ENCODE measurements at regions not wholly inside any gene's neighbourhood (a gene's known extent, or its start where the extent isn't known, plus 50 kb on each side); places are given as distances from the start of the nearest gene placed in this dataset.

- ChIA-PET POLR2A (no interaction called here), CTCF (no interaction called here)
- TF ChIP-seq SIN3A (IDR thresholded peaks at IDR 0.05; ENCODE audit: borderline replicate concordance, insufficient read depth, low read depth, low read length) (no peak), TCF7L2 (IDR thresholded peaks at IDR 0.05; ENCODE audit: low read depth, low read length) (no peak), REST (IDR thresholded peaks at IDR 0.05; ENCODE audit: insufficient read depth in 1 of 2, low read depth in 2 of 2, low read length in 1 of 2) (no peak), POLR2AphosphoS5 (IDR thresholded peaks at IDR 0.05; ENCODE audit: low read depth, low read length) (no peak)
- TF ChIP-seq, protein P1, sequence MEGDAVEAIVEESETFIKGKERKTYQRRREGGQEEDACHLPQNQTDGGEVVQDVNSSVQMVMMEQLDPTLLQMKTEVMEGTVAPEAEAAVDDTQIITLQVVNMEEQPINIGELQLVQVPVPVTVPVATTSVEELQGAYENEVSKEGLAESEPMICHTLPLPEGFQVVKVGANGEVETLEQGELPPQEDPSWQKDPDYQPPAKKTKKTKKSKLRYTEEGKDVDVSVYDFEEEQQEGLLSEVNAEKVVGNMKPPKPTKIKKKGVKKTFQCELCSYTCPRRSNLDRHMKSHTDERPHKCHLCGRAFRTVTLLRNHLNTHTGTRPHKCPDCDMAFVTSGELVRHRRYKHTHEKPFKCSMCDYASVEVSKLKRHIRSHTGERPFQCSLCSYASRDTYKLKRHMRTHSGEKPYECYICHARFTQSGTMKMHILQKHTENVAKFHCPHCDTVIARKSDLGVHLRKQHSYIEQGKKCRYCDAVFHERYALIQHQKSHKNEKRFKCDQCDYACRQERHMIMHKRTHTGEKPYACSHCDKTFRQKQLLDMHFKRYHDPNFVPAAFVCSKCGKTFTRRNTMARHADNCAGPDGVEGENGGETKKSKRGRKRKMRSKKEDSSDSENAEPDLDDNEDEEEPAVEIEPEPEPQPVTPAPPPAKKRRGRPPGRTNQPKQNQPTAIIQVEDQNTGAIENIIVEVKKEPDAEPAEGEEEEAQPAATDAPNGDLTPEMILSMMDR (IDR thresholded peaks at IDR 0.05) = no peak
- H3K27me3 ChIP-seq (ENCODE audit: control insufficient read depth, insufficient read depth, low read length) = no peaks in the 10 kb centered on the region
- no peak overlapping the region for H3K4me3 ChIP-seq (ENCODE audit: low read depth in 2 of 2, low read length in 2 of 2)
- no TSS peak for BruUV-seq (replicated peaks)
- no peak overlapping the region for H3K27ac ChIP-seq (ENCODE audit: low read length)
- no peaks in the 10 kb centered on the region for H3K36me3 ChIP-seq (ENCODE audit: control insufficient read depth, insufficient read depth, low read length)
- H3K4me1 ChIP-seq (ENCODE audit: control insufficient read depth, insufficient read depth, low read length) = no peaks in the 10 kb centered on the region
- intact Hi-C loops (cut with micrococcal nuclease; ENCODE audit: unreplicated experiment) (no loop called here), in situ Hi-C loops (cut with HindIII; ENCODE audit: low pct_unique_long_range_greater_than_20kb, low sequenced_read_pairs) (no loop called here)
- no peaks in the 10 kb centered on the region for H3K9me3 ChIP-seq (ENCODE audit: control insufficient read depth, insufficient read depth, low read depth, low read length)
- ATAC-seq = no peak
- DNase-seq (ENCODE audit: low read depth, low spot score) = no peak
Observed at GRCh38 chr3:151556596-151556995, 95.7 kb upstream of the IGSF10 start.

GRCh38 chr3:151555523-151555922, 94.7 kb upstream of the IGSF10 start:
- POLR2A ChIA-PET = no interaction called here
- in situ Hi-C loops (cut with HindIII; ENCODE audit: low pct_unique_long_range_greater_than_20kb, low sequenced_read_pairs) = no loop called here
- CTCF ChIA-PET = no interaction called here
- H3K27me3 ChIP-seq (ENCODE audit: control insufficient read depth, insufficient read depth, low read length) = no peaks in the 10 kb centered on the region
- no peak overlapping the region for H3K4me3 ChIP-seq (ENCODE audit: low read depth in 2 of 2, low read length in 2 of 2)
- TF ChIP-seq TCF7L2 (IDR thresholded peaks at IDR 0.05; ENCODE audit: low read depth, low read length) (no peak), POLR2AphosphoS5 (IDR thresholded peaks at IDR 0.05; ENCODE audit: low read depth, low read length) (no peak), REST (IDR thresholded peaks at IDR 0.05; ENCODE audit: insufficient read depth in 1 of 2, low read depth in 2 of 2, low read length in 1 of 2) (no peak)
- TF ChIP-seq, protein P1 (IDR thresholded peaks at IDR 0.05) = no peak
- DNase-seq (ENCODE audit: low read depth, low spot score) (no peak), ATAC-seq (no peak)
- intact Hi-C loops (cut with micrococcal nuclease; ENCODE audit: unreplicated experiment) = no loop called here
- H3K9me3 ChIP-seq (ENCODE audit: control insufficient read depth, insufficient read depth, low read depth, low read length) = no peaks in the 10 kb centered on the region
- no peaks in the 10 kb centered on the region for H3K4me1 ChIP-seq (ENCODE audit: control insufficient read depth, insufficient read depth, low read length)
- no peak overlapping the region for H3K27ac ChIP-seq (ENCODE audit: low read length)
- BruUV-seq (replicated peaks) = no TSS peak
- no peaks in the 10 kb centered on the region for H3K36me3 ChIP-seq (ENCODE audit: control insufficient read depth, insufficient read depth, low read length)
